GM18907 (cell line): ENCODE measurements at regions not wholly inside any gene's neighbourhood (a gene's known extent, or its start where the extent isn't known, plus 50 kb on each side); places are given as distances from the start of the nearest gene placed in this dataset.

ENCODE experiments used
- ATAC-seq: cut with Tn5 transposase; IDR thresholded peaks from one replicate; pipeline ENCODE4 v1.9.1; 2021; ENCODE audit warnings: mild to moderate bottlenecking, moderate library complexity; ENCODE audit not compliant: unreplicated experiment

GRCh38 chr5:68429510-68429909, 214.0 kb downstream of the PIK3R1 start:
- ATAC-seq, result no peak

GRCh38 chr5:68430279-68430678, 214.7 kb downstream of the PIK3R1 start:
- no peak for ATAC-seq

- no peak for ATAC-seq
Observed at GRCh38 chr5:68431186-68431585, 215.6 kb downstream of the PIK3R1 start.

- no peak for ATAC-seq
Observed at GRCh38 chr5:68431601-68432337, 216.2 kb downstream of the PIK3R1 start.

- ATAC-seq, result no peak
Observed at GRCh38 chr5:68432682-68433081, 217.1 kb downstream of the PIK3R1 start.

GRCh38 chr5:68433526-68433922, 218.0 kb downstream of the PIK3R1 start:
- no peak for ATAC-seq

GRCh38 chr5:68433923-68434879, 218.6 kb downstream of the PIK3R1 start:
- ATAC-seq, result peak; percentile 97

GRCh38 chr5:68435611-68436010, 220.1 kb downstream of the PIK3R1 start:
- ATAC-seq, result no peak

GRCh38 chr5:68436686-68437520, 221.3 kb downstream of the PIK3R1 start:
- ATAC-seq, result no peak

GRCh38 chr5:68438876-68439275, 223.3 kb downstream of the PIK3R1 start:
- no peak for ATAC-seq

GRCh38 chr5:68440245-68440644, 224.7 kb downstream of the PIK3R1 start:
- ATAC-seq, result no peak

GRCh38 chr5:68440651-68441050, 225.1 kb downstream of the PIK3R1 start:
- no peak for ATAC-seq

GRCh38 chr5:68441309-68442073, 225.9 kb downstream of the PIK3R1 start:
- ATAC-seq, result no peak

GRCh38 chr5:68443091-68443490, 227.5 kb downstream of the PIK3R1 start:
- no peak for ATAC-seq

- no peak for ATAC-seq
Observed at GRCh38 chr5:68444048-68444447, 228.5 kb downstream of the PIK3R1 start.

- no peak for ATAC-seq
Observed at GRCh38 chr5:68444833-68445232, 229.3 kb downstream of the PIK3R1 start.

GRCh38 chr5:68445257-68446069, 229.9 kb downstream of the PIK3R1 start:
- ATAC-seq, result no peak

GRCh38 chr5:68446070-68446357, 230.5 kb downstream of the PIK3R1 start:
- no peak for ATAC-seq

GRCh38 chr5:68446487-68446894, 230.9 kb downstream of the PIK3R1 start:
- ATAC-seq, result peak; percentile 93
